CD14-positive monocyte (primary cell): ENCODE measurements at regions not wholly inside any gene's neighbourhood (a gene's known extent, or its start where the extent isn't known, plus 50 kb on each side); places are given as distances from the start of the nearest gene placed in this dataset.

Experiments
- DNase-seq, 3 donors: peaks; one replicate each; pipeline ENCODE4 v3.0.0-alpha.2; 2011 to 2022
- H2AFZ ChIP-seq: 2 replicates; pipeline ENCODE4 v1.6.0; 2012; ENCODE audit warnings: mild to moderate bottlenecking, low read depth, low read length, inconsistent platforms; ENCODE audit not compliant: insufficient read depth, poor library complexity, severe bottlenecking
- H3K27ac ChIP-seq, 2 donors: 1 replicate in 1 of 2; 2 replicates in 1 of 2; pipeline ENCODE4 v1.5.1; 2012 to 2013; ENCODE audit warnings: low read length in 2 of 2, control low read depth in 1 of 2, inconsistent platforms in 1 of 2, low read depth in 1 of 2, mild to moderate bottlenecking in 1 of 2
- H3K27me3 ChIP-seq, 2 donors: one replicate each; pipeline versions ENCODE4 v1.6.0 to v1.6.1; 2011 to 2013; ENCODE audit warnings: low read length in 2 of 2; ENCODE audit not compliant: control insufficient read depth in 2 of 2, insufficient read depth in 2 of 2
- H3K36me3 ChIP-seq, 2 donors: replicated peaks in 1 of 2; 1 replicate in 1 of 2; 2 replicates in 1 of 2; pipeline versions ENCODE4 v1.5.1 to v1.6.1; 2012 to 2013; ENCODE audit warnings: low read length in 2 of 2, control low read depth in 1 of 2, inconsistent platforms in 1 of 2, mild to moderate bottlenecking in 1 of 2; ENCODE audit not compliant: insufficient read depth in 2 of 2, control insufficient read depth in 1 of 2
- H3K4me1 ChIP-seq, 2 donors: 1 replicate in 1 of 2; 2 replicates in 1 of 2; pipeline versions ENCODE4 v1.5.1 to v1.6.1; 2012 to 2013; ENCODE audit warnings: low read length in 2 of 2, control low read depth in 1 of 2, inconsistent platforms in 1 of 2, mild to moderate bottlenecking in 1 of 2, moderate library complexity in 1 of 2; ENCODE audit not compliant: insufficient read depth in 2 of 2, control insufficient read depth in 1 of 2
- H3K4me2 ChIP-seq: replicated peaks from 2 replicates; pipeline ENCODE3; 2012; ENCODE audit warnings: low read length, moderate library complexity, mild to moderate bottlenecking; ENCODE audit not compliant: poor library complexity, severe bottlenecking; ENCODE audit errors: extremely low read depth
- H3K4me3 ChIP-seq, 3 experiments: fragments of 200-600 bp in 1 of 3; sonication (generic) in 1 of 3; replicated peaks in 1 of 3; 1 replicate in 2 of 3; 2 replicates in 1 of 3; pipeline ENCODE4 v1.5.1; 2011 to 2013; ENCODE audit warnings: low read length in 3 of 3, mild to moderate bottlenecking in 3 of 3, control low read depth in 2 of 3, low read depth in 2 of 3, inconsistent platforms in 1 of 3, moderate library complexity in 1 of 3
- H3K79me2 ChIP-seq: 2 replicates; pipeline ENCODE4 v1.6.0; 2012; ENCODE audit warnings: mild to moderate bottlenecking, control low read depth, inconsistent platforms, low read length, moderate library complexity; ENCODE audit not compliant: insufficient read depth
- H3K9ac ChIP-seq: 2 replicates; pipeline ENCODE4 v1.6.0; 2017; ENCODE audit warnings: low read length, mild to moderate bottlenecking; ENCODE audit not compliant: insufficient read depth, poor library complexity, severe bottlenecking
- H3K9me3 ChIP-seq, 2 donors: replicated peaks in 1 of 2; 1 replicate in 1 of 2; 2 replicates in 1 of 2; pipeline versions ENCODE4 v1.5.1 to v1.6.1; 2012 to 2013; ENCODE audit warnings: low read length in 2 of 2, control low read depth in 1 of 2; ENCODE audit not compliant: control insufficient read depth in 1 of 2, insufficient read depth in 1 of 2
- H4K20me1 ChIP-seq: 2 replicates; pipeline ENCODE4 v1.6.0; 2012; ENCODE audit warnings: mild to moderate bottlenecking, low read length, control low read depth, moderate library complexity; ENCODE audit not compliant: insufficient read depth
- H3K27ac Mint-ChIP-seq, 7 donors: one replicate each; pipeline ENCODE4 v1.8.0; 2020; ENCODE audit warnings: mild to moderate bottlenecking in 7 of 7, mixed read lengths in 7 of 7, moderate library complexity in 6 of 7, inconsistent platforms in 2 of 7
- H3K27me3 Mint-ChIP-seq, 3 donors: one replicate each; pipeline ENCODE4 v1.8.0; 2021 to 2022; ENCODE audit warnings: low read depth in 3 of 3, mild to moderate bottlenecking in 3 of 3, mixed read lengths in 3 of 3, moderate library complexity in 3 of 3, inconsistent platforms in 1 of 3
- H3K36me3 Mint-ChIP-seq, 2 donors: one replicate each; pipeline ENCODE4 v1.8.0; 2020; ENCODE audit warnings: mixed read lengths in 2 of 2, inconsistent platforms in 1 of 2, mild to moderate bottlenecking in 1 of 2
- H3K4me1 Mint-ChIP-seq: one replicate; pipeline ENCODE4 v1.8.0; 2020; ENCODE audit warnings: mild to moderate bottlenecking, mixed read lengths
- H3K4me3 Mint-ChIP-seq, 2 donors: one replicate each; pipeline ENCODE4 v1.8.0; 2020; ENCODE audit warnings: mild to moderate bottlenecking in 2 of 2, mixed read lengths in 2 of 2, moderate library complexity in 1 of 2
- H3K9me3 Mint-ChIP-seq, 7 donors: one replicate each; pipeline ENCODE4 v1.8.0; 2020 to 2022; ENCODE audit warnings: mixed read lengths in 7 of 7, mild to moderate bottlenecking in 6 of 7, moderate library complexity in 6 of 7, inconsistent platforms in 2 of 7
- WGBS: methylation state at CpG from one replicate; pipeline ENCODE4 v1.1.5; 2013; ENCODE audit warnings: missing lambda C conversion rate; ENCODE audit not compliant: insufficient coverage; 5-methylcytosine and 5-hydroxymethylcytosine counted together
- intact Hi-C, 2 donors: fragments of 100-400 bp; cut with micrococcal nuclease; formaldehyde crosslinking; loops; one replicate each; pipeline versions ENCODE4 v1.15.0 to v1.15.1; 2023
- TF ChIP-seq, protein P1 (sequence below): fragments of 200-600 bp; IDR thresholded peaks from one replicate; pipeline ENCODE4 v1.8.0; 2022; ENCODE audit warnings: antibody characterized with exemption, mild to moderate bottlenecking

- peaks cover 4 to 19% of the 10 kb centered on the region in 2 donors for H3K9me3 ChIP-seq
- Mint-ChIP-seq H3K4me1 (no peaks in the 10 kb centered on the region), H3K9me3 (peaks cover 7 to 25% (median 13%) of the 10 kb centered on the region in 7 donors), H3K4me3 (no peak overlapping the region), H3K27ac (no peak overlapping the region), H3K27me3 (no peaks in the 10 kb centered on the region), H3K36me3 (no peaks in the 10 kb centered on the region)
- H3K36me3 ChIP-seq: no peaks in the 10 kb centered on the region
- TF ChIP-seq, protein P1, sequence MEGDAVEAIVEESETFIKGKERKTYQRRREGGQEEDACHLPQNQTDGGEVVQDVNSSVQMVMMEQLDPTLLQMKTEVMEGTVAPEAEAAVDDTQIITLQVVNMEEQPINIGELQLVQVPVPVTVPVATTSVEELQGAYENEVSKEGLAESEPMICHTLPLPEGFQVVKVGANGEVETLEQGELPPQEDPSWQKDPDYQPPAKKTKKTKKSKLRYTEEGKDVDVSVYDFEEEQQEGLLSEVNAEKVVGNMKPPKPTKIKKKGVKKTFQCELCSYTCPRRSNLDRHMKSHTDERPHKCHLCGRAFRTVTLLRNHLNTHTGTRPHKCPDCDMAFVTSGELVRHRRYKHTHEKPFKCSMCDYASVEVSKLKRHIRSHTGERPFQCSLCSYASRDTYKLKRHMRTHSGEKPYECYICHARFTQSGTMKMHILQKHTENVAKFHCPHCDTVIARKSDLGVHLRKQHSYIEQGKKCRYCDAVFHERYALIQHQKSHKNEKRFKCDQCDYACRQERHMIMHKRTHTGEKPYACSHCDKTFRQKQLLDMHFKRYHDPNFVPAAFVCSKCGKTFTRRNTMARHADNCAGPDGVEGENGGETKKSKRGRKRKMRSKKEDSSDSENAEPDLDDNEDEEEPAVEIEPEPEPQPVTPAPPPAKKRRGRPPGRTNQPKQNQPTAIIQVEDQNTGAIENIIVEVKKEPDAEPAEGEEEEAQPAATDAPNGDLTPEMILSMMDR: no peak
- H3K4me3 ChIP-seq: no peak overlapping the region
- H3K79me2 ChIP-seq: no peaks in the 10 kb centered on the region
- DNase-seq: no peak
- H3K27ac ChIP-seq: no peak overlapping the region
- no peak overlapping the region for H2AFZ ChIP-seq
- H3K27me3 ChIP-seq: no peaks in the 10 kb centered on the region
- WGBS: 71% methylated on average over 1 of the region's 1 CpG
- intact Hi-C loops: no loop called here
- no peaks in the 10 kb centered on the region for H4K20me1 ChIP-seq
- no peak overlapping the region for H3K4me2 ChIP-seq
- no peak overlapping the region for H3K9ac ChIP-seq
- no peaks in the 10 kb centered on the region for H3K4me1 ChIP-seq
Measured at GRCh38 chr11:39807904-39808303, 1651.5 kb downstream of the LRRC4C start.

DNA sequence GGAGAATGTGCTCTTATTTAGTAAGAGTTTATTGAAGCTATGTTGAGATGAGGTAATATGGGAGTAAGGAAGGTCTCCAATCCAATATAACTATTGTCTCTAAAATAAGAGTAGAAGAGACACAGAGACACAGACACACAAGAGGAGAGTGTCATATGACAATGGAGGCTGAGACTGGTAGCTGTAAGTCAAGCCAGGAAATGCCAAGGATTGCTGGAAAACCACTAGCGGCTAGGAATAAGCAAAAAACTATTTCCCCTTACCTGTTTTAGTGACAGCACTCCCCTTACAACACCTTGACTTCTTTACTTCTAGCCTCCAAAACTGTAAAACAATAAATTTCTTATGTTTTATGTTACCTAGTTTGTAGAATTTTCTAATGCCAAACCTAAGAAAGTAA, 1652.8 kb downstream of the LRRC4C start:
- no CpG with 5 or more reads among the region's 1 CpG for WGBS
- Histone ChIP-seq H3K4me1 (no peaks in the 10 kb centered on the region), H3K27me3 (no peaks in the 10 kb centered on the region), H3K9me3 (peaks cover 4 to 19% of the 10 kb centered on the region in 2 donors), H3K4me3 (no peak overlapping the region), H3K79me2 (no peaks in the 10 kb centered on the region), H3K9ac (no peak overlapping the region), H2AFZ (no peak overlapping the region), H4K20me1 (no peaks in the 10 kb centered on the region), H3K4me2 (no peak overlapping the region), H3K36me3 (no peaks in the 10 kb centered on the region), H3K27ac (no peak overlapping the region)
- no peaks in the 10 kb centered on the region for H3K4me1 Mint-ChIP-seq
- no peaks in the 10 kb centered on the region for H3K36me3 Mint-ChIP-seq
- H3K4me3 Mint-ChIP-seq: no peak overlapping the region
- H3K27me3 Mint-ChIP-seq: no peaks in the 10 kb centered on the region
- no peak overlapping the region for H3K27ac Mint-ChIP-seq
- intact Hi-C loops: no loop called here
- peaks cover 6 to 17% (median 10%) of the 10 kb centered on the region in 7 donors for H3K9me3 Mint-ChIP-seq
- DNase-seq: no peak
- TF ChIP-seq, protein P1: no peak
